Loucy (cell line): ENCODE measurements at regions not wholly inside any gene's neighbourhood (a gene's known extent, or its start where the extent isn't known, plus 50 kb on each side); places are given as distances from the start of the nearest gene placed in this dataset.

Experiments used
- H2AFZ ChIP-seq: fragments of 200-600 bp; sonication (generic); 2 replicates; pipeline ENCODE4 v1.6.0; 2016; ENCODE audit warnings: antibody characterized with exemption, mild to moderate bottlenecking, low read length, moderate library complexity
- H3F3A ChIP-seq: fragments of 200-600 bp; 2 replicates; pipeline ENCODE4 v1.6.0; 2016; ENCODE audit warnings: antibody characterized with exemption, low read depth, mild to moderate bottlenecking
- H3K27me3 ChIP-seq: fragments of 200-600 bp; sonication (generic); 2 replicates; pipeline ENCODE4 v1.6.1; 2014; ENCODE audit warnings: low read length, mild to moderate bottlenecking; ENCODE audit not compliant: insufficient read depth, poor library complexity, severe bottlenecking
- H3K36me3 ChIP-seq: fragments of 200-600 bp; sonication (generic); 2 replicates; pipeline ENCODE4 v1.6.1; 2016; ENCODE audit warnings: low read length; ENCODE audit not compliant: insufficient read depth
- H3K4me1 ChIP-seq: fragments of 200-600 bp; sonication (generic); 2 replicates; pipeline ENCODE4 v1.5.1; 2014; ENCODE audit warnings: low read length, mild to moderate bottlenecking; ENCODE audit not compliant: insufficient read depth, poor library complexity, severe bottlenecking
- H3K4me2 ChIP-seq: fragments of 200-600 bp; sonication (generic); 2 replicates; pipeline ENCODE4 v1.6.0; 2014; ENCODE audit warnings: antibody characterized with exemption, low read length, low read depth, mild to moderate bottlenecking; ENCODE audit not compliant: poor library complexity, severe bottlenecking
- H3K4me3 ChIP-seq: fragments of 200-600 bp; sonication (generic); 2 replicates; pipeline ENCODE4 v1.5.1; 2014; ENCODE audit warnings: low read length, mild to moderate bottlenecking, mixed read lengths; ENCODE audit not compliant: poor library complexity, severe bottlenecking
- H3K79me2 ChIP-seq: fragments of 200-600 bp; sonication (generic); 2 replicates; pipeline ENCODE4 v1.6.1; 2014; ENCODE audit warnings: low read length; ENCODE audit not compliant: insufficient read depth
- H3K9ac ChIP-seq: fragments of 200-600 bp; sonication (generic); 2 replicates; pipeline ENCODE4 v1.6.0; 2014; ENCODE audit warnings: mild to moderate bottlenecking, low read depth, low read length, moderate library complexity; ENCODE audit not compliant: poor library complexity, severe bottlenecking
- H3K9me2 ChIP-seq: fragments of 200-600 bp; sonication (generic); replicated peaks from 2 replicates; pipeline ENCODE4 v1.6.1; 2016; ENCODE audit warnings: low read depth, low read length, mixed read lengths
- H3K9me3 ChIP-seq: fragments of 200-600 bp; sonication (generic); 2 replicates; pipeline ENCODE4 v1.6.1; 2014; ENCODE audit warnings: mild to moderate bottlenecking, antibody characterized with exemption, low read length, low read depth; ENCODE audit not compliant: insufficient read depth
- H4K20me1 ChIP-seq: fragments of 200-600 bp; sonication (generic); 2 replicates; pipeline ENCODE4 v1.6.0; 2014; ENCODE audit warnings: antibody characterized with exemption, low read length, mild to moderate bottlenecking; ENCODE audit not compliant: insufficient read depth, poor library complexity, severe bottlenecking
- CTCF ChIP-seq: fragments of 200-600 bp; sonication (generic); conservative IDR thresholded peaks from 2 replicates; pipeline ENCODE4 v1.5.1; 2014; ENCODE audit warnings: mild to moderate bottlenecking, antibody characterized with exemption, low read length
- EZH2phosphoT487 ChIP-seq: fragments of 200-600 bp; IDR thresholded peaks from 2 replicates; pipeline ENCODE4 v1.6.1; 2018; ENCODE audit warnings: antibody characterized with exemption, mild to moderate bottlenecking, moderate library complexity, borderline replicate concordance

GRCh38 chr11:92601048-92601447 is 368.4 kb upstream of the MTNR1B start:
- H3K4me1 ChIP-seq, result no peaks in the 10 kb centered on the region
- H3K4me3 ChIP-seq, result no peak overlapping the region
- H3K9me3 ChIP-seq, result no peaks in the 10 kb centered on the region
- no peaks in the 10 kb centered on the region for H3K9me2 ChIP-seq
- no peak overlapping the region for H3K9ac ChIP-seq
- H2AFZ ChIP-seq, result no peak overlapping the region
- no peak overlapping the region for H3K4me2 ChIP-seq
- no peaks in the 10 kb centered on the region for H3K27me3 ChIP-seq
- H3K36me3 ChIP-seq, result no peaks in the 10 kb centered on the region
- no peaks in the 10 kb centered on the region for H3F3A ChIP-seq
- H3K79me2 ChIP-seq, result no peaks in the 10 kb centered on the region
- no peaks in the 10 kb centered on the region for H4K20me1 ChIP-seq
- TF ChIP-seq EZH2phosphoT487 (no peak), CTCF (no peak)

- H3K36me3 ChIP-seq, result no peaks in the 10 kb centered on the region
- no peaks in the 10 kb centered on the region for H3K79me2 ChIP-seq
- H3K9me3 ChIP-seq, result no peaks in the 10 kb centered on the region
- H3K4me2 ChIP-seq, result no peak overlapping the region
- H2AFZ ChIP-seq, result no peak overlapping the region
- no peak overlapping the region for H3K4me3 ChIP-seq
- no peaks in the 10 kb centered on the region for H3F3A ChIP-seq
- H3K9ac ChIP-seq, result no peak overlapping the region
- no peaks in the 10 kb centered on the region for H3K9me2 ChIP-seq
- H4K20me1 ChIP-seq, result no peaks in the 10 kb centered on the region
- no peaks in the 10 kb centered on the region for H3K27me3 ChIP-seq
- no peak for TF ChIP-seq CTCF
- TF ChIP-seq EZH2phosphoT487, result no peak
- H3K4me1 ChIP-seq, result peaks cover 9% of the 10 kb centered on the region
Measured at GRCh38 chr11:92605667-92606066, 363.8 kb upstream of the MTNR1B start.

- H3K9me3 ChIP-seq, result no peaks in the 10 kb centered on the region
- no peaks in the 10 kb centered on the region for H3K36me3 ChIP-seq
- no peak overlapping the region for H3K4me2 ChIP-seq
- no peaks in the 10 kb centered on the region for H4K20me1 ChIP-seq
- no peaks in the 10 kb centered on the region for H3F3A ChIP-seq
- peaks cover 9% of the 10 kb centered on the region for H3K4me1 ChIP-seq
- H3K27me3 ChIP-seq, result no peaks in the 10 kb centered on the region
- no peaks in the 10 kb centered on the region for H3K79me2 ChIP-seq
- no peak for TF ChIP-seq CTCF
- no peak for TF ChIP-seq EZH2phosphoT487
- H3K9me2 ChIP-seq, result no peaks in the 10 kb centered on the region
- no peak overlapping the region for H3K9ac ChIP-seq
- H3K4me3 ChIP-seq, result no peak overlapping the region
- no peak overlapping the region for H2AFZ ChIP-seq
Measured at GRCh38 chr11:92607969-92608722, 361.3 kb upstream of the MTNR1B start.
